ENCODE measurements at regions not wholly inside any gene's neighbourhood (a gene's known extent, or its start where the extent isn't known, plus 50 kb on each side); places are given as distances from the start of the nearest gene placed in this dataset.

GRCh38 chr12:125463386-125463785 lies 398.2 kb downstream of the AACS start:
- dilution Hi-C loops (cut with MboI; ENCODE audit: extremely low pct_ligation_motif_present, low sequenced_read_pairs), result no loop called here
- CTCF ChIA-PET, result no interaction called here

More at GRCh38 chr12:125463386-125463785, 398.2 kb downstream of the AACS start:
- no peaks in the 10 kb centered on the region for H3K9me1 ChIP-seq (replicated peaks; ENCODE audit: control insufficient read depth, extremely low read depth, insufficient read depth, low read length)
- POLR2A ChIA-PET, result no interaction called here
- intact Hi-C loops (cut with micrococcal nuclease), result no loop called here
- H3K27me3 ChIP-seq (ENCODE audit: control insufficient read depth in 2 of 2, insufficient read depth in 2 of 2, low read length in 2 of 2), result no peaks in the 10 kb centered on the region
- no peaks in the 10 kb centered on the region for H3K79me2 ChIP-seq (ENCODE audit: control insufficient read depth, insufficient read depth, low read length)
- H4K20me1 ChIP-seq (replicated peaks; ENCODE audit: control insufficient read depth, extremely low read depth, insufficient read depth, low read length), result no peaks in the 10 kb centered on the region
- no peak overlapping the region for H2AFZ ChIP-seq (ENCODE audit: low read depth, low read length)
- peaks cover 2% of the 10 kb centered on the region for H3K9me3 ChIP-seq (replicated peaks; ENCODE audit: control insufficient read depth, insufficient read depth, low read length)
- H3K27ac ChIP-seq (ENCODE audit: insufficient read depth, low read depth, low read length), result no peak overlapping the region
- H3K4me3 ChIP-seq (replicated peaks in 1 of 3; ENCODE audit: insufficient read depth in 1 of 3, low read depth in 1 of 3, low read length in 3 of 3), result no peak overlapping the region
- no peaks in the 10 kb centered on the region for H3K4me1 ChIP-seq (ENCODE audit: control insufficient read depth, extremely low read depth, insufficient read depth, low read length)
- no peak for TF ChIP-seq FOS (IDR thresholded peaks at IDR 0.05; ENCODE audit: borderline replicate concordance, insufficient read depth, low read length)
- no peak for TF ChIP-seq GATA2 (IDR thresholded peaks at IDR 0.05; ENCODE audit: insufficient read depth, insufficient read length, low read depth, low read length)
- no peak for TF ChIP-seq JUN (IDR thresholded peaks at IDR 0.05; ENCODE audit: borderline replicate concordance, insufficient read depth, insufficient read length, low read depth)
- TF ChIP-seq POLR2A (IDR thresholded peaks at IDR 0.05; ENCODE audit: low read depth, low read length), result no peak
- TF ChIP-seq EZH2 (IDR thresholded peaks at IDR 0.05; ENCODE audit: borderline replicate concordance, low read depth, low read length, severe bottlenecking), result no peak
- no peak for TF ChIP-seq MYC (IDR thresholded peaks at IDR 0.05; ENCODE audit: low read depth, low read length)
- TF ChIP-seq, protein P1, sequence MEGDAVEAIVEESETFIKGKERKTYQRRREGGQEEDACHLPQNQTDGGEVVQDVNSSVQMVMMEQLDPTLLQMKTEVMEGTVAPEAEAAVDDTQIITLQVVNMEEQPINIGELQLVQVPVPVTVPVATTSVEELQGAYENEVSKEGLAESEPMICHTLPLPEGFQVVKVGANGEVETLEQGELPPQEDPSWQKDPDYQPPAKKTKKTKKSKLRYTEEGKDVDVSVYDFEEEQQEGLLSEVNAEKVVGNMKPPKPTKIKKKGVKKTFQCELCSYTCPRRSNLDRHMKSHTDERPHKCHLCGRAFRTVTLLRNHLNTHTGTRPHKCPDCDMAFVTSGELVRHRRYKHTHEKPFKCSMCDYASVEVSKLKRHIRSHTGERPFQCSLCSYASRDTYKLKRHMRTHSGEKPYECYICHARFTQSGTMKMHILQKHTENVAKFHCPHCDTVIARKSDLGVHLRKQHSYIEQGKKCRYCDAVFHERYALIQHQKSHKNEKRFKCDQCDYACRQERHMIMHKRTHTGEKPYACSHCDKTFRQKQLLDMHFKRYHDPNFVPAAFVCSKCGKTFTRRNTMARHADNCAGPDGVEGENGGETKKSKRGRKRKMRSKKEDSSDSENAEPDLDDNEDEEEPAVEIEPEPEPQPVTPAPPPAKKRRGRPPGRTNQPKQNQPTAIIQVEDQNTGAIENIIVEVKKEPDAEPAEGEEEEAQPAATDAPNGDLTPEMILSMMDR (IDR thresholded peaks at IDR 0.05; ENCODE audit: extremely low read depth in 1 of 2, insufficient read depth in 1 of 2, low read depth in 1 of 2, low read length in 2 of 2), result no peak
- no peak for TF ChIP-seq MAX (IDR thresholded peaks at IDR 0.05; ENCODE audit: insufficient read depth, insufficient read length)
- no peak for TF ChIP-seq POLR2AphosphoS5 (IDR thresholded peaks at IDR 0.05; ENCODE audit: insufficient read depth, low read depth, low read length)
- no TSS peak for BruUV-seq (replicated peaks)
- no peaks in the 10 kb centered on the region for H3K36me3 ChIP-seq (ENCODE audit: control insufficient read depth in 2 of 2, extremely low read depth in 1 of 2, insufficient read depth in 2 of 2, low read length in 2 of 2)
- no peak overlapping the region for H3K4me2 ChIP-seq (ENCODE audit: insufficient read depth, low read length)
- DNase-seq (ENCODE audit: low read depth, low spot score), result no peak
- H3K9ac ChIP-seq (replicated peaks; ENCODE audit: extremely low read depth, insufficient read depth, low read length), result no peak overlapping the region
- no peak for FAIRE-seq

Data from endothelial cell of umbilical vein (primary cell).